BJ (cell line): ENCODE measurements at regions not wholly inside any gene's neighbourhood (a gene's known extent, or its start where the extent isn't known, plus 50 kb on each side); places are given as distances from the start of the nearest gene placed in this dataset.

Source experiments
- CTCF ChIA-PET: fragments of 350-600 bp; formaldehyde crosslinking; extraction: SDS; loops from one replicate; lab custom pipeline; 2021; ENCODE audit warnings: antibody characterized with exemption, inconsistent platforms; lab: Yijun Ruan, JAX
- POLR2A ChIA-PET: fragments of 300-600 bp; sonication (Branson Sonifier 250); formaldehyde crosslinking; extraction: SDS; loops from one replicate; lab custom pipeline; 2021; ENCODE audit warnings: antibody characterized with exemption; lab: Charles Lee
- DNase-seq: peaks from one replicate; pipeline ENCODE4 v3.0.0-alpha.2; 2011; ENCODE audit warnings: low read depth
- H3K27me3 ChIP-seq: 2 replicates; pipeline ENCODE4 v1.6.0; 2011; ENCODE audit warnings: low read length; ENCODE audit not compliant: control insufficient read depth, insufficient read depth
- H3K36me3 ChIP-seq: 2 replicates; pipeline ENCODE4 v1.5.1; 2011; ENCODE audit warnings: low read length; ENCODE audit not compliant: control insufficient read depth, insufficient read depth
- H3K4me3 ChIP-seq: 2 replicates; pipeline ENCODE4 v1.5.1; 2011; ENCODE audit warnings: low read depth, mild to moderate bottlenecking, control low read depth, low read length
- CTCF ChIP-seq: IDR thresholded peaks from 2 replicates; pipeline ENCODE4 v1.5.1; 2011; ENCODE audit warnings: low read depth, mild to moderate bottlenecking, control low read depth, inconsistent platforms, low read length, moderate library complexity; ENCODE audit not compliant: insufficient read depth

- TF ChIP-seq CTCF = no peak
- H3K27me3 ChIP-seq = no peaks in the 10 kb centered on the region
- H3K36me3 ChIP-seq = no peaks in the 10 kb centered on the region
- DNase-seq = no peak
- no peak overlapping the region for H3K4me3 ChIP-seq
- ChIA-PET CTCF (no interaction called here), POLR2A (no interaction called here)
Measured at GRCh38 chr16:22633799-22634198, 123.1 kb downstream of the NPIPB5 start.

GRCh38 chr16:22634954-22635353 is 124.3 kb downstream of the NPIPB5 start:
- no peak for DNase-seq
- Histone ChIP-seq H3K36me3 (no peaks in the 10 kb centered on the region), H3K4me3 (no peak overlapping the region), H3K27me3 (no peaks in the 10 kb centered on the region)
- ChIA-PET CTCF (interaction anchor here (1.7 kb wide), 1 partner anchor 9 kb away, joined by 8 read pairs; no protein-coding TSS in a partner anchor), POLR2A (interaction anchor here (0.5 kb wide), 1 partner anchor 1910 kb away, joined by 3 read pairs; no protein-coding TSS in a partner anchor)
- TF ChIP-seq CTCF = no peak

GRCh38 chr16:22635357-22635761 is 124.7 kb downstream of the NPIPB5 start:
- no peak for TF ChIP-seq CTCF
- no peak for DNase-seq
- POLR2A ChIA-PET = interaction anchor here (0.5 kb wide), 1 partner anchor 1910 kb away, joined by 3 read pairs; no protein-coding TSS in a partner anchor
- Histone ChIP-seq H3K27me3 (no peaks in the 10 kb centered on the region), H3K36me3 (no peaks in the 10 kb centered on the region), H3K4me3 (no peak overlapping the region)
- CTCF ChIA-PET = interaction anchor here (1.7 kb wide), 1 partner anchor 9 kb away, joined by 8 read pairs; no protein-coding TSS in a partner anchor

- ChIA-PET CTCF (interaction anchor here (0.6 to 1.7 kb wide), 2 partner anchors 8 to 549 kb away, joined by 3 to 8 read pairs; no protein-coding TSS in a partner anchor), POLR2A (no interaction called here)
- DNase-seq = no peak
- H3K4me3 ChIP-seq = no peak overlapping the region
- no peak for TF ChIP-seq CTCF
- H3K36me3 ChIP-seq = no peaks in the 10 kb centered on the region
- H3K27me3 ChIP-seq = no peaks in the 10 kb centered on the region
Measured at GRCh38 chr16:22635801-22636200, 125.1 kb downstream of the NPIPB5 start.

- Histone ChIP-seq H3K4me3 (no peak overlapping the region), H3K36me3 (no peaks in the 10 kb centered on the region), H3K27me3 (peaks cover 5% of the 10 kb centered on the region)
- POLR2A ChIA-PET = no interaction called here
- DNase-seq = peak; percentile 59
- TF ChIP-seq CTCF = no peak
- CTCF ChIA-PET = interaction anchor here (0.5 to 1.6 kb wide), 2 partner anchors 10 to 15 kb away, joined by 3 read pairs; no protein-coding TSS in a partner anchor
Measured at GRCh38 chr16:22638393-22639206, 127.9 kb downstream of the NPIPB5 start.
